K562 (cell line): ENCODE measurements at regions not wholly inside any gene's neighbourhood (a gene's known extent, or its start where the extent isn't known, plus 50 kb on each side); places are given as distances from the start of the nearest gene placed in this dataset.

Experiments
- ATAC-seq: fragments of 200-7000 bp; cut with Tn5 transposase; 3 replicates; pipeline ENCODE4 v1.9.1; 2020; ENCODE audit warnings: moderate library complexity
- BruUV-seq: library from RNA; stranded (reverse); fragments of 400-500 nt; replicated peaks from 2 replicates; lab custom pipeline; 2021; lab: Mats Ljungman, UMichigan
- CTCF ChIA-PET: fragments of 300-600 bp; formaldehyde crosslinking; extraction: SDS; loops from one replicate; lab custom pipeline; 2021; ENCODE audit warnings: low intra/inter-chr PET ratio; lab: Yijun Ruan, JAX
- POLR2A ChIA-PET: fragments of 300-600, 350-650 bp; sonication (Branson Sonifier 250); formaldehyde crosslinking; extraction: SDS; loops from one replicate; lab custom pipeline; 2021; ENCODE audit warnings: antibody characterized with exemption, inconsistent platforms; lab: Yijun Ruan, JAX
- DNase-seq, 4 experiments: peaks; one replicate each; pipeline versions ENCODE4 v3.0.0 to v3.0.0-alpha.2; 2011 to 2018; ENCODE audit warnings: low spot score in 3 of 4, mixed read lengths in 3 of 4; ENCODE audit errors: extremely low read depth in 1 of 4
- FAIRE-seq: peaks from 2 replicates; lab custom pipeline; 2011; peaks lifted over from hg19 to GRCh38; lab: Jason Lieb, UNC
- H2AFZ ChIP-seq: 2 replicates; pipeline ENCODE4 v1.6.0; 2011; ENCODE audit warnings: low read depth, low read length, control low read depth, inconsistent platforms
- H3K27ac ChIP-seq: fragments of 200-600 bp; 3 replicates; pipeline ENCODE4 v1.8.0; 2011; ENCODE audit warnings: low read depth, mild to moderate bottlenecking, control low read depth, inconsistent platforms, low read length, moderate library complexity, mixed read lengths; ENCODE audit errors: extremely low read depth
- H3K27me3 ChIP-seq, 2 experiments: fragments of 300-600 bp in 1 of 2; 2 replicates in 1 of 2; 3 replicates in 1 of 2; pipeline versions ENCODE4 v1.6.0 to v1.8.0; 2011; ENCODE audit warnings: inconsistent platforms in 2 of 2, low read length in 2 of 2, mild to moderate bottlenecking in 1 of 2, mixed read lengths in 1 of 2, moderate library complexity in 1 of 2; ENCODE audit not compliant: control insufficient read depth in 2 of 2, insufficient read depth in 2 of 2
- H3K36me3 ChIP-seq: fragments of 300-600 bp; 3 replicates; pipeline ENCODE4 v1.8.0; 2011; ENCODE audit warnings: mild to moderate bottlenecking, low read length, inconsistent platforms; ENCODE audit not compliant: control insufficient read depth, insufficient read depth
- H3K4me1 ChIP-seq, 2 experiments: fragments of 200-600 bp in 1 of 2; replicated peaks in 1 of 2; 2 replicates in 1 of 2; 3 replicates in 1 of 2; pipeline versions ENCODE4 v1.5.1 to v1.8.0; 2011; ENCODE audit warnings: inconsistent platforms in 2 of 2, low read length in 2 of 2, mild to moderate bottlenecking in 1 of 2, mixed read lengths in 1 of 2, moderate library complexity in 1 of 2; ENCODE audit not compliant: control insufficient read depth in 2 of 2, insufficient read depth in 2 of 2
- H3K4me2 ChIP-seq: 2 replicates; pipeline ENCODE4 v1.6.1; 2011; ENCODE audit warnings: low read length, control low read depth, inconsistent platforms, mixed read lengths; ENCODE audit not compliant: insufficient read depth
- H3K4me3 ChIP-seq: fragments of 200-600 bp; sonication (generic), shearing (Covaris generic); 2 replicates; pipeline ENCODE4 v1.5.1; 2016; ENCODE audit warnings: control low read depth, inconsistent platforms
- H3K79me2 ChIP-seq: fragments of 200-600 bp; 3 replicates; pipeline ENCODE4 v1.8.0; 2011; ENCODE audit warnings: low read length, inconsistent platforms; ENCODE audit not compliant: control insufficient read depth, insufficient read depth
- H3K9ac ChIP-seq, 2 experiments: 2 replicates each; pipeline versions ENCODE4 v1.6.0 to v1.6.1; 2011; ENCODE audit warnings: low read depth in 2 of 2, low read length in 2 of 2, control low read depth in 1 of 2, inconsistent platforms in 1 of 2, mild to moderate bottlenecking in 1 of 2, mixed read lengths in 1 of 2; ENCODE audit not compliant: insufficient read depth in 1 of 2
- H3K9me1 ChIP-seq: one replicate; pipeline ENCODE4 v1.6.0; 2011; ENCODE audit warnings: inconsistent platforms, mild to moderate bottlenecking, low read length, moderate library complexity; ENCODE audit not compliant: control insufficient read depth, insufficient read depth
- H3K9me3 ChIP-seq: replicated peaks from 2 replicates; pipeline ENCODE4 v1.5.1; 2011; ENCODE audit warnings: low read depth, low read length, inconsistent platforms; ENCODE audit not compliant: control insufficient read depth, insufficient read depth
- H4K20me1 ChIP-seq: replicated peaks from 2 replicates; pipeline ENCODE4 v1.6.1; 2011; ENCODE audit warnings: low read length, inconsistent platforms, mixed read lengths; ENCODE audit not compliant: control insufficient read depth, insufficient read depth
- ATF1 ChIP-seq, 2 experiments: fragments of 450-650 bp in 1 of 2; IDR thresholded peaks; 2 replicates each; pipeline ENCODE4 v1.6.1; 2016; ENCODE audit warnings: missing compliant biosample characterization in 1 of 2, missing genetic modification characterization in 1 of 2
- BRD9 ChIP-seq: fragments of 450-650 bp; IDR thresholded peaks from 2 replicates; pipeline ENCODE4 v1.6.1; 2018; ENCODE audit warnings: low read depth; ENCODE audit not compliant: partially characterized antibody
- CREM ChIP-seq: IDR thresholded peaks from 2 replicates; pipeline ENCODE4 v1.6.1; 2014; ENCODE audit warnings: antibody characterized with exemption, low read depth
- DIDO1 ChIP-seq: fragments of 450-650 bp; IDR thresholded peaks from 2 replicates; pipeline ENCODE4 v1.6.1; 2016; ENCODE audit warnings: low read depth, missing biosample characterization, missing genetic modification characterization
- EZH2 ChIP-seq: IDR thresholded peaks from 2 replicates; pipeline ENCODE4 v1.6.1; 2012; ENCODE audit warnings: low read depth, mild to moderate bottlenecking, inconsistent platforms, low read length, borderline replicate concordance
- HMG20B ChIP-seq: fragments of 250-450 bp; sonication (Bioruptor Pico); IDR thresholded peaks from 2 replicates; pipeline ENCODE4 v1.5.0; 2021; ENCODE audit warnings: mild to moderate bottlenecking
- HMGN3 ChIP-seq: IDR thresholded peaks from 2 replicates; pipeline ENCODE4 v1.6.1; 2011; ENCODE audit warnings: borderline replicate concordance, low read depth, mild to moderate bottlenecking, mixed read lengths, low read length; ENCODE audit not compliant: insufficient read length; ENCODE audit errors: extremely low read depth
- MAX ChIP-seq: sonication (generic); formaldehyde crosslinking; IDR thresholded peaks from 2 replicates; pipeline ENCODE4 v1.9.0; 2022; ENCODE audit warnings: mild to moderate bottlenecking, missing genetic modification reagents
- NCOA1 ChIP-seq: fragments of 450-650 bp; IDR thresholded peaks from 2 replicates; pipeline ENCODE4 v1.6.1; 2016; ENCODE audit warnings: low read depth
- PCBP1 ChIP-seq: fragments of 200-400 bp; formaldehyde crosslinking; IDR thresholded peaks from 2 replicates; pipeline ENCODE4 v1.6.1; 2018; ENCODE audit warnings: mild to moderate bottlenecking, low read depth, low read length; ENCODE audit not compliant: poor library complexity, severe bottlenecking
- SETDB1 ChIP-seq: IDR thresholded peaks from one replicate; pipeline ENCODE4 v1.6.1; 2012; ENCODE audit warnings: low read length, control low read depth, inconsistent platforms
- SLC30A9 ChIP-seq: fragments of 250-450 bp; sonication (Bioruptor Pico); IDR thresholded peaks from 2 replicates; pipeline ENCODE4 v1.8.0; 2022; ENCODE audit warnings: mild to moderate bottlenecking, moderate library complexity
- TAF9B ChIP-seq: fragments of 450-650 bp; IDR thresholded peaks from 2 replicates; pipeline ENCODE4 v1.6.1; 2018; ENCODE audit warnings: mild to moderate bottlenecking; ENCODE audit not compliant: partially characterized antibody
- TEAD1 ChIP-seq, 2 experiments: fragments of 450-650 bp in 1 of 2; sonication (generic) in 1 of 2; formaldehyde crosslinking; IDR thresholded peaks; 2 replicates each; pipeline versions ENCODE4 v1.4.0 to v1.8.0; 2020 to 2022; ENCODE audit warnings: mild to moderate bottlenecking in 2 of 2, missing genetic modification reagents in 1 of 2
- XRCC5 ChIP-seq: fragments of 200-400 bp; formaldehyde crosslinking; IDR thresholded peaks from 2 replicates; pipeline ENCODE4 v1.6.1; 2017; ENCODE audit warnings: low read depth, mild to moderate bottlenecking, low read length
- ZFX ChIP-seq: sonication (generic); formaldehyde crosslinking; IDR thresholded peaks from 2 replicates; pipeline ENCODE4 v1.8.0; 2022; ENCODE audit warnings: mild to moderate bottlenecking, missing genetic modification reagents, moderate library complexity
- ZNF589 ChIP-seq: fragments of 200-800 bp; sonication (Bioruptor generic); IDR thresholded peaks from 2 replicates; pipeline ENCODE4 v1.6.1; 2016; ENCODE audit warnings: low read depth, missing genetic modification characterization, missing compliant biosample characterization
- ZNF766 ChIP-seq: fragments of 200-800 bp; sonication (Bioruptor generic); conservative IDR thresholded peaks from 2 replicates; pipeline ENCODE4 v1.6.1; 2016; ENCODE audit warnings: missing genetic modification characterization, missing compliant biosample characterization
- WGBS: fragments of 100-300 bp; shearing (Covaris generic); methylation state at CpG from one replicate; pipeline ENCODE4 v1.1.6; 2016; ENCODE audit warnings: low coverage, mixed read lengths; ENCODE audit not compliant: insufficient coverage; ENCODE audit errors: missing lambda C conversion rate; 5-methylcytosine and 5-hydroxymethylcytosine counted together
- in situ Hi-C: fragments of 300-500 bp; cut with MboI; formaldehyde crosslinking; loops from 4 replicates; pipeline ENCODE4 v1.15.0; 2018; ENCODE audit warnings: inconsistent platforms, mixed read lengths
- intact Hi-C: fragments of 100-400 bp; cut with micrococcal nuclease; formaldehyde crosslinking; loops from 2 replicates; pipeline ENCODE4 v1.14.2; 2022

GRCh38 chr4:186347743-186348142 lies 81.8 kb downstream of the F11 start:
- Histone ChIP-seq H3K9ac (no peak overlapping the region), H4K20me1 (no peaks in the 10 kb centered on the region), H3K36me3 (no peaks in the 10 kb centered on the region), H3K9me1 (no peaks in the 10 kb centered on the region), H3K27me3 (peaks cover 17 to 52% of the 10 kb centered on the region in 2 experiments; a peak in 4 of 5 replicates), H3K4me2 (no peak overlapping the region), H3K4me1 (no peaks in the 10 kb centered on the region; a peak in 1 of 5 replicates), H3K9me3 (no peaks in the 10 kb centered on the region), H3K27ac (no peak overlapping the region), H3K79me2 (no peaks in the 10 kb centered on the region), H3K4me3 (no peak overlapping the region), H2AFZ (no peak overlapping the region)
- CTCF ChIA-PET = no interaction called here
- intact Hi-C loops (no loop called here), in situ Hi-C loops (no loop called here)
- BruUV-seq = no TSS peak
- DNase-seq = no peak
- POLR2A ChIA-PET = interaction anchor here (0.7 kb wide), 1 partner anchor 41 kb away, joined by 3 read pairs; no protein-coding TSS in a partner anchor
- no peak for ATAC-seq
- no peak for TF ChIP-seq PCBP1
- TF ChIP-seq CREM = no peak
- no peak for TF ChIP-seq TAF9B
- TF ChIP-seq ZNF766 = no peak
- no peak for TF ChIP-seq BRD9
- TF ChIP-seq XRCC5 = no peak
- no peak for TF ChIP-seq ATF1 (CRISPR knock-in tag; IDR thresholded peaks at IDR 0.05)
- no peak for TF ChIP-seq ATF1 (tag; IDR thresholded peaks at IDR 0.05)
- TF ChIP-seq ZFX (CRISPR knock-in tag) = no peak
- TF ChIP-seq TEAD1 (CRISPR knock-in tag; IDR thresholded peaks at IDR 0.05) = no peak
- no peak for TF ChIP-seq NCOA1
- TF ChIP-seq HMG20B = no peak
- TF ChIP-seq ZNF589 = no peak
- TF ChIP-seq MAX (CRISPR knock-in tag) = no peak
- TF ChIP-seq DIDO1 (tag) = no peak
- TF ChIP-seq SLC30A9 (CRISPR knock-in tag) = no peak
- TF ChIP-seq SETDB1 = no peak
- no peak for TF ChIP-seq HMGN3
- TF ChIP-seq EZH2 = no peak
- 0% methylated on average over 12 of the region's 12 CpGs for WGBS
- FAIRE-seq = no peak
